Liver (tissue), 3 donors: ENCODE measurements at regions not wholly inside any gene's neighbourhood (a gene's known extent, or its start where the extent isn't known, plus 50 kb on each side); places are given as distances from the start of the nearest gene placed in this dataset.

Experiments
- JUND ChIP-seq, 2 donors: IDR thresholded peaks; 2 replicates each; pipeline ENCODE4 v1.6.1; 2016; ENCODE audit warnings: antibody characterized with exemption in 2 of 2
- TF ChIP-seq, protein P1 (sequence below): fragments of 150-350 bp; IDR thresholded peaks from 2 replicates; pipeline ENCODE4 v1.5.1; 2017; ENCODE audit warnings: improper control_type of control experiment, low read depth, low read length; ENCODE audit not compliant: missing input control
- donor health status: healthy.
- donor health status: healthy.

DNA sequence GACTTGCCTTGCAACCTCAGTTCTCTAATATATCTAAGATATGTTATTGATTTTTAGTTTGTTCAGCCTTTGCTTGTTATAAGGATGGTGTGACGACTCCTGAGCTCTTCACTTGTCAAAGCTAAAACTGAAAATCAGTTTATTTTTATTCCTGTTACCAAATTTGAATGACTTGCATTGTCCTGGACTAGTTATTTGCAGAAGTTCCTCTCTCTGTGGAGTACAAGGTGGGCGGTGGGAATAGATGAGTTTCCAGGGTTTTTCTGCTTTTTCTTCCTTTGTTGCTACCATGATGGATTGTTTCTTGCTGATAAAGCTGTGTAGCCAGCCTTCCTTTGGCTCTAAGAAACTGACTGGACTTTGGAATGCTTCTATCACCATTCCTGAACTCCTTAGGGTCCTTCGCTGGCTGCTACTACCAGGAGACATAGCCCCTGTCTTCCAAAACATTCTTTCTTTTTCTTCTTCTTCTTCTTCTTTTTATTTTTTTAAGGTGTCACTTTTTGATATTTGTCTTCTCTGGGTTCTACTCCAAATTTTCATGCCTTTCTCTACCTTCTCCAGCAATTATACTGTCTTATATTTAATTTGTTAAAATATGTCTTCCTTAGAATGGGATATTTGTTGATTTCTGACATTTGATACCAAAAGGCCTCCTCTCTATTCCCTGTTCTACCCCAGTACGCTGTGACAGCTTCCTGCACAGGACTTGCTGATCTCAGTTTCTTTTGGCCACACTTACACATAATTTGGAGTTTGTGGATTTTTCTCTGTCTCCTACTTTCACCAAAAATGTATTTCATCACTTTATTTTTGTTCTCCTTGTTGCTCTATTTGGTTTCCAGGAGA, 145.1 kb upstream of the THRB start:
- TF ChIP-seq, protein P1, sequence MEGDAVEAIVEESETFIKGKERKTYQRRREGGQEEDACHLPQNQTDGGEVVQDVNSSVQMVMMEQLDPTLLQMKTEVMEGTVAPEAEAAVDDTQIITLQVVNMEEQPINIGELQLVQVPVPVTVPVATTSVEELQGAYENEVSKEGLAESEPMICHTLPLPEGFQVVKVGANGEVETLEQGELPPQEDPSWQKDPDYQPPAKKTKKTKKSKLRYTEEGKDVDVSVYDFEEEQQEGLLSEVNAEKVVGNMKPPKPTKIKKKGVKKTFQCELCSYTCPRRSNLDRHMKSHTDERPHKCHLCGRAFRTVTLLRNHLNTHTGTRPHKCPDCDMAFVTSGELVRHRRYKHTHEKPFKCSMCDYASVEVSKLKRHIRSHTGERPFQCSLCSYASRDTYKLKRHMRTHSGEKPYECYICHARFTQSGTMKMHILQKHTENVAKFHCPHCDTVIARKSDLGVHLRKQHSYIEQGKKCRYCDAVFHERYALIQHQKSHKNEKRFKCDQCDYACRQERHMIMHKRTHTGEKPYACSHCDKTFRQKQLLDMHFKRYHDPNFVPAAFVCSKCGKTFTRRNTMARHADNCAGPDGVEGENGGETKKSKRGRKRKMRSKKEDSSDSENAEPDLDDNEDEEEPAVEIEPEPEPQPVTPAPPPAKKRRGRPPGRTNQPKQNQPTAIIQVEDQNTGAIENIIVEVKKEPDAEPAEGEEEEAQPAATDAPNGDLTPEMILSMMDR: no peak
- no peak for TF ChIP-seq JUND (IDR thresholded peaks at IDR 0.05)
